ENCODE measurements at regions not wholly inside any gene's neighbourhood (a gene's known extent, or its start where the extent isn't known, plus 50 kb on each side); places are given as distances from the start of the nearest gene placed in this dataset.

DNA sequence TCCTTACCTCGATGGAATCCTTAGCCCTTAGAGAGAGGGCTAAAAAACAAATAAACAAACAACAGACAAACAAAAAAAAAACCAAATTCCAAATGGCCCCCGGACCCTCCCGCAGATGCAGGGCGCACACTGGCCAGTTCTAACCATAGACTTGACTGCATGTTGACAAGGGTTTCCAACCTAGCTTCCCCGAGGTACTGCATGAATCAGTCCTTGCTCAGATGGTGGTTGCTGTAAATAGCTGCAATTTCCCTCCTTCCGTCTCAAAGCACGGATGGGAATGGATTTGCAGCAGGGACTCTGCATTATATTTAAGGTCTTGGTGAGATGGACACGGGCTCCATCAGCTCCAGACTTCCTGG, 162.8 kb downstream of the CD47 start:
- H3K36me3 ChIP-seq (replicated peaks in 1 of 2; ENCODE audit: insufficient read depth in 1 of 2, low read depth in 2 of 2) = no peaks in the 10 kb centered on the region
- peak; percentile 13 for ATAC-seq
- no peak for TF ChIP-seq POLR2A (IDR thresholded peaks at IDR 0.05)
- TF ChIP-seq, protein P1, sequence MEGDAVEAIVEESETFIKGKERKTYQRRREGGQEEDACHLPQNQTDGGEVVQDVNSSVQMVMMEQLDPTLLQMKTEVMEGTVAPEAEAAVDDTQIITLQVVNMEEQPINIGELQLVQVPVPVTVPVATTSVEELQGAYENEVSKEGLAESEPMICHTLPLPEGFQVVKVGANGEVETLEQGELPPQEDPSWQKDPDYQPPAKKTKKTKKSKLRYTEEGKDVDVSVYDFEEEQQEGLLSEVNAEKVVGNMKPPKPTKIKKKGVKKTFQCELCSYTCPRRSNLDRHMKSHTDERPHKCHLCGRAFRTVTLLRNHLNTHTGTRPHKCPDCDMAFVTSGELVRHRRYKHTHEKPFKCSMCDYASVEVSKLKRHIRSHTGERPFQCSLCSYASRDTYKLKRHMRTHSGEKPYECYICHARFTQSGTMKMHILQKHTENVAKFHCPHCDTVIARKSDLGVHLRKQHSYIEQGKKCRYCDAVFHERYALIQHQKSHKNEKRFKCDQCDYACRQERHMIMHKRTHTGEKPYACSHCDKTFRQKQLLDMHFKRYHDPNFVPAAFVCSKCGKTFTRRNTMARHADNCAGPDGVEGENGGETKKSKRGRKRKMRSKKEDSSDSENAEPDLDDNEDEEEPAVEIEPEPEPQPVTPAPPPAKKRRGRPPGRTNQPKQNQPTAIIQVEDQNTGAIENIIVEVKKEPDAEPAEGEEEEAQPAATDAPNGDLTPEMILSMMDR (IDR thresholded peaks at IDR 0.05) = no peak
- H3K4me1 ChIP-seq = peaks cover 15% of the 10 kb centered on the region
- 9 to 11% methylated on average over 8 of the region's 8 CpGs for WGBS, 2 donors
- DNase-seq = no peak
- no peaks in the 10 kb centered on the region for H3K9me3 ChIP-seq
- H3K4me3 ChIP-seq = no peak overlapping the region
- H3K27ac ChIP-seq = peak overlapping the region in 1 of 4 donors; percentile 29
- no peaks in the 10 kb centered on the region for H3K27me3 ChIP-seq
- intact Hi-C loops (cut with DNase I) = no loop called here

DNA sequence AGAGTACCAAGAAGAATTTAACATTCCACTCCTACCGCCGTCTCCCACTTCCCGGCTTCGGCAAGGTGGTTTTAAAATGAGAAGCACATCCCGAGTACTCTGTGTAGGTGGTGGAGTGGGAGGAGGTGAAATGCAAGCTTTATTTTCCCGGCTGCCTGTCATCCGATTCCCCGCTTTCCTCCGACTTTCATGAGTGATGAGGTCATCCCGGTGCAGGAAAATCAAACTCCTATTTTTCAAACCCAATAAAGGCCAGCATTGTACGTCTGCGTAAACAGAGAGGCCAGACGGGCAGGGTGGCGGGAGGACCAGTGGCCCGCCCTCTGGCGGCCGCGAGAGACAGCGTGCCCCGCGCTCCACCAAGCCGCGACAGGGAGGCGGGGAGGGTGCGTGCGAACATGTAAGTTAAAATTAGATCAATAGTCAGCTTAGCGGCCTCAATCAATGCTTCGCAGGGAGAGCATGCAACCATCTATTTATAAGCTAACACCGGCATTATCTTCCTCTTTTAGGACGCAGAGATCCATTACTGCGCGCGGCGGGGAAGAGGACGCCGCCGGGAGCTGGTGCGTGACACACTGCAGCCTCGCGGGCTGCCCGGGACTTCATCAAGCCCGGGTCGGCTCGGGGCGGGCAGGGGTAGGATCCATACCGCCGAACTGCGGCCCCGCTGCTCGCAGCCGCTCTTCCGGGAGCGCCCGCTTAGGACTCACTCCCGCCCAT, 163.3 kb downstream of the CD47 start:
- DNase-seq (peak; percentile 62 to 74 (median 66)), ATAC-seq (peak; percentile 97)
- no peaks in the 10 kb centered on the region for H3K36me3 ChIP-seq (replicated peaks in 1 of 2; ENCODE audit: insufficient read depth in 1 of 2, low read depth in 2 of 2)
- peaks cover 15% of the 10 kb centered on the region for H3K4me1 ChIP-seq
- no peak for TF ChIP-seq POLR2A (IDR thresholded peaks at IDR 0.05)
- TF ChIP-seq, protein P1 (IDR thresholded peaks at IDR 0.05) = peak; percentile 83 to 94 (median 85)
- intact Hi-C loops (cut with DNase I) = no loop called here
- peak overlapping the region in 1 of 2 donors; percentile 16 for H3K4me3 ChIP-seq
- H3K27ac ChIP-seq = peak overlapping the region in 2 of 4 donors; percentile 5 to 29
- H3K27me3 ChIP-seq = no peaks in the 10 kb centered on the region
- H3K9me3 ChIP-seq = no peaks in the 10 kb centered on the region
- WGBS, 2 donors = 1 to 5% methylated on average over 27 to 55 of the region's 55 CpGs

DNA sequence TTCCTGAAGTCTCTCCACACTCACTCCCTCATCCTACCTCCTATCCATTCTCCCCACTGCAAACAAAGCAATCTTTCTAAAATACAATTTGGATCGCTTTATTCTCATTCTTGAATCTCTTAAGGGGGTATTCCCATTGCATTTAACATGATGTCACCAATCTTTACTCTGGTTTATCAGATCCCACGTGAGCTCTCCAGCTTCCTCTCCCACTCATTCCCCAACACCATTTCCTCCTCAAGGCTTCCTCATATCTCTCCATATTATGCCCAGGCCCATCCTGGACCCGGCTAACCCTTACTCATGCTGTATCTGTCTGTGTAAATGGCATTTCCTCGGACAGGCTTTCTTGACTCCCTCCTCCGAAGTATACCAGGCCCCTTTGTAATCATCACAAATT, 165.0 kb downstream of the CD47 start:
- ATAC-seq (no peak), DNase-seq (no peak)
- H3K27me3 ChIP-seq = no peaks in the 10 kb centered on the region
- no peak for TF ChIP-seq POLR2A (IDR thresholded peaks at IDR 0.05)
- TF ChIP-seq, protein P1 (IDR thresholded peaks at IDR 0.05) = no peak
- H3K4me1 ChIP-seq = peaks cover 15% of the 10 kb centered on the region
- no peak overlapping the region for H3K4me3 ChIP-seq
- H3K36me3 ChIP-seq (replicated peaks in 1 of 2; ENCODE audit: insufficient read depth in 1 of 2, low read depth in 2 of 2) = no peaks in the 10 kb centered on the region
- intact Hi-C loops (cut with DNase I) = no loop called here
- no peak overlapping the region for H3K27ac ChIP-seq
- no peaks in the 10 kb centered on the region for H3K9me3 ChIP-seq
- 86 to 88% methylated on average over 5 of the region's 5 CpGs for WGBS, 2 donors

DNA sequence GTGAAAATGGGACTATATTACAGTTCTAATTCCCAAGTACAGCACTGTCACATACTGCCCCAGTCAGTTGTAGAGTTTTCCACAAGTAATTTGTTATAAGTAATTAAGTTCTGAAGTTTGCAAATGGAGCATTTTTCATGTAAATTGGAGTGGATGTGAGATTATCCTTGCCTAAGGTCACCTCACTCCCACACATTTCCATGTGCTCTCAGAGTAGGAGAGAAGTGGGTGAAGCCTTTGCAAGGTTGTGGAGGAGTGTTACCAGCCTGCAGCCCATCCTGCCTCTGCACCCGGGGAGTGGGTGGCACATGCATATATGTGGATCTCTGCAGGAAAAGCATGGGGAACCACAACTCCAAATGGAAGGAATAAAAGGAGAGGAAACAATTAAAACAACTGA, 169.8 kb downstream of the CD47 start:
- intact Hi-C loops (cut with DNase I) = no loop called here
- no peaks in the 10 kb centered on the region for H3K27me3 ChIP-seq
- no peaks in the 10 kb centered on the region for H3K4me1 ChIP-seq
- WGBS, 2 donors = 69 to 83% methylated on average over 1 of the region's 1 CpG
- no peak overlapping the region for H3K4me3 ChIP-seq
- no peaks in the 10 kb centered on the region for H3K9me3 ChIP-seq
- ATAC-seq (no peak), DNase-seq (no peak)
- TF ChIP-seq, protein P1 (IDR thresholded peaks at IDR 0.05) = no peak
- TF ChIP-seq POLR2A (IDR thresholded peaks at IDR 0.05) = no peak
- H3K27ac ChIP-seq = no peak overlapping the region
- no peaks in the 10 kb centered on the region for H3K36me3 ChIP-seq (replicated peaks in 1 of 2; ENCODE audit: insufficient read depth in 1 of 2, low read depth in 2 of 2)

DNA sequence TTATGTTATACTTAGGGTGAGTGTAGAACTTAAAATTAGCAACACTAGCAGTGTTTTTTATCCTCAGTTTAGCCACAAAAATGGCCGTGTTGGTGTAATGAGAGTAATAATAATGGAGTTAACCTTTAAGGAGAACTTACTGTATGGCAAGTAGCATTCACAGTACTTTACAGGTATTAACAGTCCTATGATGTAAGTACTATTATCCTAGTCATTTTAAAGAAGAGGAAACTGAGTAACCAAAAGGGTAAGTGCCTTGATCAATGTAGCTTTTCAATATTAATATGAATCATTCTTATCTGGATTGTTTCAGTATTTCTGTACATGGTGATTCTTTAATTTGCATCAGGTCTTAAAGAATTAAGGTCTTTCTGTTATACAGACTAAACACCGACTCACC, 170.3 kb downstream of the CD47 start:
- WGBS, 2 donors = 63 to 76% methylated on average over 2 of the region's 2 CpGs
- TF ChIP-seq POLR2A (IDR thresholded peaks at IDR 0.05) = no peak
- TF ChIP-seq, protein P1 (IDR thresholded peaks at IDR 0.05) = no peak
- Histone ChIP-seq H3K4me3 (no peak overlapping the region), H3K27ac (no peak overlapping the region), H3K9me3 (no peaks in the 10 kb centered on the region), H3K4me1 (no peaks in the 10 kb centered on the region), H3K36me3 (replicated peaks in 1 of 2; ENCODE audit: insufficient read depth in 1 of 2, low read depth in 2 of 2) (no peaks in the 10 kb centered on the region), H3K27me3 (no peaks in the 10 kb centered on the region)
- intact Hi-C loops (cut with DNase I) = no loop called here
- DNase-seq (no peak), ATAC-seq (no peak)

Data from body of pancreas (tissue), 4 donors.